IMR-90 (cell line): ENCODE measurements at regions not wholly inside any gene's neighbourhood (a gene's known extent, or its start where the extent isn't known, plus 50 kb on each side); places are given as distances from the start of the nearest gene placed in this dataset.

Source experiments
- ATAC-seq: fragments of 200-7000 bp; cut with Tn5 transposase; 2 replicates; pipeline ENCODE4 v1.9.1; 2020; ENCODE audit warnings: low read depth, mild to moderate bottlenecking, moderate library complexity
- BruUV-seq: library from RNA; stranded (reverse); fragments of 400-500 nt; replicated peaks from 2 replicates; lab custom pipeline; 2021; lab: Mats Ljungman, UMichigan
- CTCF ChIA-PET: fragments of 300-600 bp; formaldehyde crosslinking; extraction: SDS; loops from one replicate; lab custom pipeline; 2021; ENCODE audit warnings: antibody characterized with exemption; lab: Yijun Ruan, JAX
- POLR2A ChIA-PET: fragments of 300-600 bp; sonication (Branson Sonifier 250); formaldehyde crosslinking; loops from one replicate; lab custom pipeline; 2022; ENCODE audit warnings: antibody characterized with exemption; ENCODE audit not compliant: unreplicated experiment; lab: Charles Lee
- DNase-seq: peaks from one replicate; pipeline ENCODE4 v3.0.0; 2013
- H2AFZ ChIP-seq: replicated peaks from 2 replicates; pipeline ENCODE3; 2013; ENCODE audit warnings: low read length, mild to moderate bottlenecking; ENCODE audit not compliant: poor library complexity
- H2AK5ac ChIP-seq: 2 replicates; pipeline ENCODE4 v1.6.1; 2013; ENCODE audit warnings: low read depth, low read length, inconsistent platforms
- H2AK9ac ChIP-seq: replicated peaks from 2 replicates; pipeline ENCODE3; 2013; ENCODE audit warnings: mild to moderate bottlenecking, low read depth, low read length, moderate library complexity; ENCODE audit not compliant: poor library complexity
- H2BK120ac ChIP-seq: 2 replicates; pipeline ENCODE4 v1.6.1; 2013; ENCODE audit warnings: low read depth, low read length, inconsistent platforms
- H2BK15ac ChIP-seq: 3 replicates; pipeline ENCODE4 v1.6.1; 2013; ENCODE audit warnings: low read depth, low read length, inconsistent platforms
- H2BK20ac ChIP-seq: 2 replicates; pipeline ENCODE4 v1.6.1; 2013; ENCODE audit warnings: low read depth, mild to moderate bottlenecking, inconsistent platforms, low read length, moderate library complexity
- H2BK5ac ChIP-seq: 2 replicates; pipeline ENCODE4 v1.6.1; 2013; ENCODE audit warnings: mild to moderate bottlenecking, low read depth, low read length, inconsistent platforms; ENCODE audit not compliant: poor library complexity, severe bottlenecking
- H3K14ac ChIP-seq: replicated peaks from 2 replicates; pipeline ENCODE4 v1.6.1; 2013; ENCODE audit warnings: low read depth, low read length, inconsistent platforms
- H3K18ac ChIP-seq: 2 replicates; pipeline ENCODE4 v1.6.1; 2013; ENCODE audit warnings: low read depth, low read length, control low read depth
- H3K23ac ChIP-seq: 2 replicates; pipeline ENCODE4 v1.6.1; 2013; ENCODE audit warnings: low read depth, low read length, inconsistent platforms
- H3K27ac ChIP-seq: 2 replicates; pipeline ENCODE4 v1.5.1; 2013; ENCODE audit warnings: mild to moderate bottlenecking, control low read depth, low read length; ENCODE audit not compliant: insufficient read depth
- H3K27me3 ChIP-seq: 2 replicates; pipeline ENCODE4 v1.6.1; 2013; ENCODE audit warnings: low read length; ENCODE audit not compliant: control insufficient read depth, insufficient read depth
- H3K36me3 ChIP-seq: 2 replicates; pipeline ENCODE4 v1.6.1; 2013; ENCODE audit warnings: low read length, mixed read lengths; ENCODE audit not compliant: control insufficient read depth, insufficient read depth
- H3K4ac ChIP-seq: 2 replicates; pipeline ENCODE4 v1.6.1; 2013; ENCODE audit warnings: low read depth, low read length, inconsistent platforms
- H3K4me1 ChIP-seq: 2 replicates; pipeline ENCODE4 v1.6.1; 2013; ENCODE audit warnings: low read length, mixed read lengths; ENCODE audit not compliant: control insufficient read depth, insufficient read depth
- H3K4me2 ChIP-seq: 2 replicates; pipeline ENCODE4 v1.6.1; 2013; ENCODE audit warnings: low read depth, mild to moderate bottlenecking, control low read depth, low read length, moderate library complexity
- H3K4me3 ChIP-seq: 2 replicates; pipeline ENCODE4 v1.5.1; 2013; ENCODE audit warnings: low read depth, mild to moderate bottlenecking, control low read depth, low read length, moderate library complexity; ENCODE audit not compliant: insufficient read depth
- H3K56ac ChIP-seq: 2 replicates; pipeline ENCODE4 v1.6.1; 2013; ENCODE audit warnings: low read length, inconsistent platforms; ENCODE audit not compliant: insufficient read depth; ENCODE audit errors: extremely low read depth
- H3K79me1 ChIP-seq, 2 experiments: 2 replicates each; pipeline ENCODE4 v1.6.1; 2013; ENCODE audit warnings: low read length in 2 of 2, inconsistent platforms in 1 of 2, low read depth in 1 of 2
- H3K9ac ChIP-seq: 2 replicates; pipeline ENCODE4 v1.6.1; 2013; ENCODE audit warnings: low read depth, low read length, control low read depth
- H3K9me1 ChIP-seq: 2 replicates; pipeline ENCODE4 v1.6.1; 2013; ENCODE audit warnings: low read length, inconsistent platforms; ENCODE audit not compliant: insufficient read depth
- H3K9me3 ChIP-seq: 2 replicates; pipeline ENCODE4 v1.6.1; 2013; ENCODE audit warnings: low read length; ENCODE audit not compliant: control insufficient read depth, insufficient read depth
- H4K20me1 ChIP-seq: 2 replicates; pipeline ENCODE4 v1.6.1; 2013; ENCODE audit warnings: low read length, inconsistent platforms; ENCODE audit not compliant: insufficient read depth
- H4K5ac ChIP-seq: 2 replicates; pipeline ENCODE4 v1.6.1; 2013; ENCODE audit warnings: mild to moderate bottlenecking, low read depth, low read length, control low read depth
- H4K8ac ChIP-seq, 2 experiments: 2 replicates each; pipeline ENCODE4 v1.6.1; 2013; ENCODE audit warnings: low read depth in 2 of 2, low read length in 2 of 2, control low read depth in 1 of 2, inconsistent platforms in 1 of 2
- H4K91ac ChIP-seq: 2 replicates; pipeline ENCODE4 v1.6.1; 2013; ENCODE audit warnings: low read depth, low read length, inconsistent platforms; ENCODE audit not compliant: insufficient read depth
- BHLHE40 ChIP-seq: fragments of 150-350 bp; IDR thresholded peaks from 2 replicates; pipeline ENCODE4 v1.6.1; 2016; ENCODE audit warnings: mild to moderate bottlenecking, low read depth, low read length
- CEBPB ChIP-seq: IDR thresholded peaks from 2 replicates; pipeline ENCODE4 v1.6.1; 2012; ENCODE audit warnings: low read depth, low read length, improper control_type of control experiment
- CHD1 ChIP-seq: IDR thresholded peaks from 2 replicates; pipeline ENCODE4 v1.6.1; 2012; ENCODE audit warnings: low read depth, low read length, improper control_type of control experiment
- ELK1 ChIP-seq: fragments of 150-350 bp; IDR thresholded peaks from 2 replicates; pipeline ENCODE4 v1.6.1; 2016; ENCODE audit warnings: low read depth, mild to moderate bottlenecking, low read length, moderate library complexity, borderline replicate concordance
- FOS ChIP-seq: fragments of 150-350 bp; IDR thresholded peaks from 2 replicates; pipeline ENCODE4 v1.6.1; 2016; ENCODE audit warnings: low read depth, low read length
- MAFK ChIP-seq: IDR thresholded peaks from 2 replicates; pipeline ENCODE4 v1.6.1; 2012; ENCODE audit warnings: low read depth, low read length, improper control_type of control experiment
- MAZ ChIP-seq: IDR thresholded peaks from 2 replicates; pipeline ENCODE4 v1.6.1; 2012; ENCODE audit warnings: low read depth, mild to moderate bottlenecking, low read length, improper control_type of control experiment, moderate library complexity, borderline replicate concordance
- MXI1 ChIP-seq: IDR thresholded peaks from 2 replicates; pipeline ENCODE4 v1.6.1; 2012; ENCODE audit warnings: low read depth, mild to moderate bottlenecking, low read length, moderate library complexity, borderline replicate concordance
- NFE2L2 ChIP-seq: fragments of 150-350 bp; IDR thresholded peaks from 2 replicates; pipeline ENCODE4 v1.6.1; 2016; ENCODE audit warnings: low read depth, mild to moderate bottlenecking, low read length
- POLR2A ChIP-seq: IDR thresholded peaks from 2 replicates; pipeline ENCODE4 v1.6.1; 2012; ENCODE audit warnings: mild to moderate bottlenecking, low read depth, low read length
- RAD21 ChIP-seq: IDR thresholded peaks from 2 replicates; pipeline ENCODE4 v1.6.1; 2012; ENCODE audit warnings: low read length, improper control_type of control experiment
- RCOR1 ChIP-seq: IDR thresholded peaks from 2 replicates; pipeline ENCODE4 v1.6.1; 2012; ENCODE audit warnings: mild to moderate bottlenecking, low read length, improper control_type of control experiment; ENCODE audit not compliant: insufficient replicate concordance
- RFX5 ChIP-seq: IDR thresholded peaks from 2 replicates; pipeline ENCODE4 v1.8.0; 2012; ENCODE audit warnings: low read depth, mild to moderate bottlenecking, low read length, moderate library complexity
- SMC3 ChIP-seq: fragments of 150-350 bp; IDR thresholded peaks from 2 replicates; pipeline ENCODE4 v1.6.1; 2016; ENCODE audit warnings: low read depth, mild to moderate bottlenecking, antibody characterized with exemption, low read length, moderate library complexity
- USF2 ChIP-seq: fragments of 150-350 bp; IDR thresholded peaks from 2 replicates; pipeline ENCODE4 v1.6.1; 2017; ENCODE audit warnings: mild to moderate bottlenecking, antibody characterized with exemption, low read length, low read depth
- WGBS, 2 experiments: methylation state at CpG; one replicate each; pipeline versions ENCODE4 v1.1.5 to v1.1.7; 2013; ENCODE audit warnings: missing lambda C conversion rate in 2 of 2; ENCODE audit not compliant: insufficient read length in 1 of 2; ENCODE audit errors: extremely low coverage in 2 of 2; 5-methylcytosine and 5-hydroxymethylcytosine counted together
- dilution Hi-C: fragments of 300-500 bp; cut with HindIII; formaldehyde crosslinking; loops from one replicate; pipeline ENCODE4 v1.14.3; 2018; ENCODE audit warnings: low sequenced_read_pairs; ENCODE audit not compliant: unreplicated experiment
- in situ Hi-C: fragments of 300-500 bp; cut with MboI; formaldehyde crosslinking; loops from 3 replicates; pipeline ENCODE4 v1.14.3; 2019; ENCODE audit warnings: low sequenced_read_pairs, inconsistent platforms, mixed read lengths
- intact Hi-C: fragments of 100-400 bp; cut with micrococcal nuclease; formaldehyde crosslinking; loops from 2 replicates; pipeline ENCODE4 v1.10.0; 2022
- TF ChIP-seq, protein P1 (sequence below): conservative IDR thresholded peaks from 2 replicates; pipeline ENCODE4 v1.5.1; 2012; ENCODE audit warnings: mild to moderate bottlenecking, low read depth, low read length, improper control_type of control experiment

GRCh38 chr3:96201463-96201862 lies 612.9 kb upstream of the EPHA6 start:
- Histone ChIP-seq H3K79me1 (no peaks in the 10 kb centered on the region), H2AK9ac (no peak overlapping the region), H2AK5ac (no peak overlapping the region), H3K23ac (no peak overlapping the region), H3K4me2 (no peak overlapping the region), H3K36me3 (no peaks in the 10 kb centered on the region), H2BK120ac (no peak overlapping the region), H3K9ac (no peak overlapping the region), H3K9me3 (peaks cover 18% of the 10 kb centered on the region), H3K4ac (no peak overlapping the region), H3K4me1 (no peaks in the 10 kb centered on the region), H2BK15ac (no peak overlapping the region), H4K5ac (no peak overlapping the region), H2BK5ac (no peak overlapping the region), H2AFZ (no peak overlapping the region), H4K91ac (no peak overlapping the region), H3K27ac (no peak overlapping the region), H3K18ac (no peak overlapping the region), H3K56ac (no peak overlapping the region), H3K14ac (no peak overlapping the region), H2BK20ac (no peak overlapping the region), H3K27me3 (no peaks in the 10 kb centered on the region), H3K4me3 (no peak overlapping the region), H4K20me1 (no peaks in the 10 kb centered on the region), H3K9me1 (no peaks in the 10 kb centered on the region), H4K8ac (no peak overlapping the region)
- ATAC-seq = no peak
- in situ Hi-C loops (no loop called here), intact Hi-C loops (no loop called here), dilution Hi-C loops (no loop called here)
- no CpG with 5 or more reads among the region's 6 CpGs for WGBS, 2 experiments
- no peak for DNase-seq
- CTCF ChIA-PET = no interaction called here
- TF ChIP-seq RAD21 = no peak
- TF ChIP-seq CHD1 = no peak
- TF ChIP-seq FOS = no peak
- TF ChIP-seq BHLHE40 = no peak
- no peak for TF ChIP-seq RFX5
- no peak for TF ChIP-seq SMC3
- no peak for TF ChIP-seq MAZ
- TF ChIP-seq MXI1 = no peak
- TF ChIP-seq CEBPB = no peak
- TF ChIP-seq NFE2L2 = no peak
- no peak for TF ChIP-seq ELK1
- TF ChIP-seq POLR2A = no peak
- TF ChIP-seq RCOR1 = no peak
- TF ChIP-seq, protein P1, sequence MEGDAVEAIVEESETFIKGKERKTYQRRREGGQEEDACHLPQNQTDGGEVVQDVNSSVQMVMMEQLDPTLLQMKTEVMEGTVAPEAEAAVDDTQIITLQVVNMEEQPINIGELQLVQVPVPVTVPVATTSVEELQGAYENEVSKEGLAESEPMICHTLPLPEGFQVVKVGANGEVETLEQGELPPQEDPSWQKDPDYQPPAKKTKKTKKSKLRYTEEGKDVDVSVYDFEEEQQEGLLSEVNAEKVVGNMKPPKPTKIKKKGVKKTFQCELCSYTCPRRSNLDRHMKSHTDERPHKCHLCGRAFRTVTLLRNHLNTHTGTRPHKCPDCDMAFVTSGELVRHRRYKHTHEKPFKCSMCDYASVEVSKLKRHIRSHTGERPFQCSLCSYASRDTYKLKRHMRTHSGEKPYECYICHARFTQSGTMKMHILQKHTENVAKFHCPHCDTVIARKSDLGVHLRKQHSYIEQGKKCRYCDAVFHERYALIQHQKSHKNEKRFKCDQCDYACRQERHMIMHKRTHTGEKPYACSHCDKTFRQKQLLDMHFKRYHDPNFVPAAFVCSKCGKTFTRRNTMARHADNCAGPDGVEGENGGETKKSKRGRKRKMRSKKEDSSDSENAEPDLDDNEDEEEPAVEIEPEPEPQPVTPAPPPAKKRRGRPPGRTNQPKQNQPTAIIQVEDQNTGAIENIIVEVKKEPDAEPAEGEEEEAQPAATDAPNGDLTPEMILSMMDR = no peak
- no peak for TF ChIP-seq MAFK
- TF ChIP-seq USF2 = no peak
- POLR2A ChIA-PET = no interaction called here
- no TSS peak for BruUV-seq
